ENCODE measurements at regions not wholly inside any gene's neighbourhood (a gene's known extent, or its start where the extent isn't known, plus 50 kb on each side); places are given as distances from the start of the nearest gene placed in this dataset.

DNA sequence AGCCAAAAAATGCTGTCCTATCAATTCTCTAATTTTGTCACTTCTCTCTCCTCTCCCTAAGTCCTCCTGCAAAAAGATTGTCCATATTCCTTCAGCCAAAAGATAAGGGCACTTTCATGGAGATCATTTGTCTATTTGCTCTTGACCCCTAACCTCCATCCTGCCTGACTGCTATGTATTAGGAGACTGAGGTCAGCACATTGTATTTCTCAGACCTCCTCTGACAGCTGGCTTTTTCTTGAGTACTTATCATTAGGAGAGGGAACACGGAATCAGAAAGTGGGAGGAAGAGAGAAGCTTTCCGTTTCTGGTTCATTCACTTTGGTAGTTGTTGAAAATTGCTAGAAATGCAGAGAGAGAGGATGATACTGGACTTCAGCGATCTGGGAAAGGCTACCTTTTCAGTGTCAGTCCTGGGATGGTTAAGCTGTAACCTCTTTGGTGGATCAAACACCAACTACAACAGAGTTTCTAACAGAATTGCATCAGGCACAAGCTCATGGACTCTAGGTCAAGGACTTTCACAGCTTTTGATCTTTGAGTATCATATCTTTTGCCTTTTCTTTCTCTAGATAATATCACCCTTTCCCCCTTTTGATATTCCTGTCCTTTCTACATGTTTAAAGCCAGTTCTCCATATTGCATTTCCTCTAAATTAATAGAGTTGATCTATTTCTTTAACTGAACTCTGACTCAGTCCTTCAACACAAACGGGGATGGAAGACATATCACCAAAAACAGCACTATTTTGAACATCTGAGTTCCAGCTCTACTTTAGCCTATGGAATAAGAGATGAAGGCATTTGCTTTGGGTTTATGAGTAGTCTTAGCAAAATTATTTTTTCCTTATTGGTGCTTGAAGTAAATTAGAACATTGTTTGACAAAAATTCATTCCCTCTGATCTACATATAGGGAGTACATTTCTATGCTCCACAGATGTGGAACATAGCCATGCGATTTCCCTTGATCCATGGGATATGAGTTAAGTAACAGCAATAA is 63.3 kb upstream of the KYNU start:
- TF ChIP-seq EP300 (IDR thresholded peaks at IDR 0.05; ENCODE audit: borderline replicate concordance in 1 of 2, low read depth in 2 of 2, low read length in 2 of 2) = no peak
- TF ChIP-seq EZH2 (IDR thresholded peaks at IDR 0.05; ENCODE audit: low read depth, low read length, severe bottlenecking) = no peak
- TF ChIP-seq POLR2A (IDR thresholded peaks at IDR 0.05; ENCODE audit: control extremely low read depth in 1 of 2, low read depth in 2 of 2, low read length in 2 of 2) = no peak
- TF ChIP-seq, protein P1, sequence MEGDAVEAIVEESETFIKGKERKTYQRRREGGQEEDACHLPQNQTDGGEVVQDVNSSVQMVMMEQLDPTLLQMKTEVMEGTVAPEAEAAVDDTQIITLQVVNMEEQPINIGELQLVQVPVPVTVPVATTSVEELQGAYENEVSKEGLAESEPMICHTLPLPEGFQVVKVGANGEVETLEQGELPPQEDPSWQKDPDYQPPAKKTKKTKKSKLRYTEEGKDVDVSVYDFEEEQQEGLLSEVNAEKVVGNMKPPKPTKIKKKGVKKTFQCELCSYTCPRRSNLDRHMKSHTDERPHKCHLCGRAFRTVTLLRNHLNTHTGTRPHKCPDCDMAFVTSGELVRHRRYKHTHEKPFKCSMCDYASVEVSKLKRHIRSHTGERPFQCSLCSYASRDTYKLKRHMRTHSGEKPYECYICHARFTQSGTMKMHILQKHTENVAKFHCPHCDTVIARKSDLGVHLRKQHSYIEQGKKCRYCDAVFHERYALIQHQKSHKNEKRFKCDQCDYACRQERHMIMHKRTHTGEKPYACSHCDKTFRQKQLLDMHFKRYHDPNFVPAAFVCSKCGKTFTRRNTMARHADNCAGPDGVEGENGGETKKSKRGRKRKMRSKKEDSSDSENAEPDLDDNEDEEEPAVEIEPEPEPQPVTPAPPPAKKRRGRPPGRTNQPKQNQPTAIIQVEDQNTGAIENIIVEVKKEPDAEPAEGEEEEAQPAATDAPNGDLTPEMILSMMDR (IDR thresholded peaks at IDR 0.05; ENCODE audit: control extremely low read depth in 1 of 3, insufficient read depth in 1 of 3, low read depth in 1 of 3, low read length in 3 of 3) = no peak
- no peak for TF ChIP-seq TAF1 (IDR thresholded peaks at IDR 0.05; ENCODE audit: low read depth, low read length)

All from H1 (cell line).